Activated T-cell treated with anti-CD3 and anti-CD28 coated beads, Interleukin-2, amount 50 U/mL, for 4 hours (primary cell): ENCODE measurements at regions not wholly inside any gene's neighbourhood (a gene's known extent, or its start where the extent isn't known, plus 50 kb on each side); places are given as distances from the start of the nearest gene placed in this dataset.
"Not testable (repeated sequence)": the region's sequence is repeated elsewhere in the genome, so short reads cannot be mapped to it uniquely, and the experiment has no call there.

Experiments used
- ATAC-seq, 2 donors: fragments of 200-7000 bp; cut with Tn5 transposase; one replicate each; pipeline ENCODE4 v1.10.0; 2021
- DNase-seq: peaks from one replicate; pipeline ENCODE4 v3.0.0-alpha.2; 2020
- H3K27me3 Mint-ChIP-seq: one replicate; pipeline ENCODE4 v1.8.0; 2021; ENCODE audit warnings: low read depth, mixed read lengths
- H3K36me3 Mint-ChIP-seq: one replicate; pipeline ENCODE4 v1.8.0; 2022; ENCODE audit warnings: mixed read lengths; ENCODE audit not compliant: insufficient read depth
- H3K4me1 Mint-ChIP-seq: one replicate; pipeline ENCODE4 v1.8.0; 2021; ENCODE audit warnings: low read depth, mixed read lengths
- H3K4me3 Mint-ChIP-seq: one replicate; pipeline ENCODE4 v1.8.0; 2021; ENCODE audit warnings: mild to moderate bottlenecking, moderate library complexity, mixed read lengths
- H3K9me3 Mint-ChIP-seq: one replicate; pipeline ENCODE4 v1.8.0; 2021; ENCODE audit warnings: mixed read lengths

- Mint-ChIP-seq H3K4me1 (peaks cover 7% of the 10 kb centered on the region), H3K27me3 (peaks cover 7% of the 10 kb centered on the region), H3K4me3 (peak overlapping the region; percentile 75)
These were observed 134.2 kb downstream of the USP22 start for GRCh38 chr17:20908313-20909267.

GRCh38 chr17:20914658-20915057 is 128.2 kb downstream of the USP22 start:
- no peak for DNase-seq
- Mint-ChIP-seq H3K36me3 (no peaks in the 10 kb centered on the region), H3K4me1 (peaks cover 7% of the 10 kb centered on the region), H3K4me3 (no peak overlapping the region), H3K27me3 (peaks cover 12% of the 10 kb centered on the region), H3K9me3 (no peaks in the 10 kb centered on the region)
- ATAC-seq: no peak

More at GRCh38 chr17:20908313-20909267, 134.2 kb downstream of the USP22 start:
- peak; percentile 100 for ATAC-seq
- peak; percentile 71 for DNase-seq
- Mint-ChIP-seq H3K9me3 (no peaks in the 10 kb centered on the region), H3K36me3 (no peaks in the 10 kb centered on the region)

- no peaks in the 10 kb centered on the region for H3K9me3 Mint-ChIP-seq
- H3K4me3 Mint-ChIP-seq: no peak overlapping the region
- DNase-seq: no peak
These were observed 126.4 kb downstream of the USP22 start for GRCh38 chr17:20916383-20916782.

DNA sequence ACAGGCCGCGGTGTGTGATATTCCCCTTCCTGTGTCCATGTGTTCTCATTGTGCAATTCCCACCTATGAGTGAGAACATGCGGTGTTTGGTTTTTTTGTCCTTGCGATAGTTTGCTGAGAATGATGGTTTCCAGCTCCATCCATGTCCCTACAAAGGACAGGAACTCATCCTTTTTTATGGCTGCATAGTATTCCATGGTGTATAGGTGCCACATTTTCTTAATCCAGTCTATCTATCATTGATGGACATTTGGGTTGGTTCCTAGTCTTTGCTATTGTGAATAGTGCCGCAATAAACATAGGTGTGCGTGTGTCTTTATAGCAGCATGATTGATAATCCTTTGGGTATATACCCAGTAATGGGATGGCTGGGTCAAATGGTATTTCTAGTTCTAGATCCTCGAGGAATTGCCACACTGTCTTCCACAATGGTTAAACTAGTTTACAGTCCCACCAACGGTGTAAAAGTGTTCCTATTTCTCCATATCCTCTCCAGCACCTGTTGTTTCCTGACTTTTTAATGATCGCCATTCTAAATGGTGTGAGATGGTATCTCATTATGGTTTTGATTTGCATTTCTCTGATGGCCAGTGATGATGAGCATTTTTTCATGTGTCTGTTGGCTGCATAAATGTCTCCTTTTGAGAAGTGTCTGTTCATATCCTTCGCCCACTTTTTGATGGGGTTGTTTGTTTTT is 125.1 kb downstream of the USP22 start:
- not testable (repeated sequence) for H3K4me1 Mint-ChIP-seq, ATAC-seq, DNase-seq, H3K4me3 Mint-ChIP-seq, H3K9me3 Mint-ChIP-seq, H3K36me3 Mint-ChIP-seq
- peaks cover 18% of the 10 kb centered on the region for H3K27me3 Mint-ChIP-seq

More at GRCh38 chr17:20916383-20916782, 126.4 kb downstream of the USP22 start:
- no peak for ATAC-seq
- Mint-ChIP-seq H3K27me3 (peaks cover 18% of the 10 kb centered on the region), H3K36me3 (no peaks in the 10 kb centered on the region), H3K4me1 (peaks cover 7% of the 10 kb centered on the region)

DNA sequence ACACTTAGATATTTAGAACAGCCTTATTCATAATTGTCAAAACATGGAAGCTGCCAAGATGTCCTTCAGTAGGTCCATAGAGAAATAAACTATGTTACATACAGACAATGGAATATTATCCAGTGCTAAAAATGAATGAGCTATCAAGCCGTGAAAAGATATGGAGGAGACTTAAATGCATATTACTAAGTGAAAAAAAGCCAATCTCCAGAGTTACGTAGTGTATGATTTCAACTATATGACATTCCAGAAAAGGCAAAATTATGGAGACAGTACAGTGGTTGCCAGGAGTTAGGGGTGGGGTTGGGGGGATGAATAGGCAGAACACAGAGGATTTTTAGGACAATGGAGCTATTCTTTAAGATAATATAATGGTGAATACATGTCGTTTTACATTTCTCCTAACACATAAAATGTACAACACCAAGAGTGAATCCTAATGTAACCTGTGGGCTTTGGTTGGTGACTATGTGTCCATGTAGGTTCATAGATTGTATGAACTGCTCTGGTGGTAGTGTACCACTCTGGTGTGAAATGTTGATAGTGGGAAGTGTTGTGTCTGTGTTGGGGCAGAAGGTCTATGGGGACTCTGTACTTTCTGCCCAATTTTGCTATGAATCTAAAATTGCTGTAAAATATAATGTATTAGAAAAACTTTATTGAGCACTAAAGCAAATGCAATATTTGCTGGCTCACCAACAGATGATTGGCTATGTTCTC is 122.6 kb downstream of the USP22 start:
- ATAC-seq (no peak), DNase-seq (no peak)
- H3K36me3 Mint-ChIP-seq: no peaks in the 10 kb centered on the region
- peaks cover 7% of the 10 kb centered on the region for H3K4me1 Mint-ChIP-seq
- H3K4me3 Mint-ChIP-seq: no peak overlapping the region
- peaks cover 26% of the 10 kb centered on the region for H3K27me3 Mint-ChIP-seq
- no peaks in the 10 kb centered on the region for H3K9me3 Mint-ChIP-seq

GRCh38 chr17:20920815-20921199 is 122.0 kb downstream of the USP22 start:
- no peaks in the 10 kb centered on the region for H3K9me3 Mint-ChIP-seq
- DNase-seq (no peak), ATAC-seq (no peak)
- H3K4me3 Mint-ChIP-seq: no peak overlapping the region
- H3K36me3 Mint-ChIP-seq: no peaks in the 10 kb centered on the region
- peaks cover 26% of the 10 kb centered on the region for H3K27me3 Mint-ChIP-seq
- H3K4me1 Mint-ChIP-seq: peaks cover 7% of the 10 kb centered on the region

- DNase-seq (no peak), ATAC-seq (no peak)
- no peaks in the 10 kb centered on the region for H3K36me3 Mint-ChIP-seq
- no peak overlapping the region for H3K4me3 Mint-ChIP-seq
- peaks cover 26% of the 10 kb centered on the region for H3K27me3 Mint-ChIP-seq
- H3K9me3 Mint-ChIP-seq: no peaks in the 10 kb centered on the region
- no peaks in the 10 kb centered on the region for H3K4me1 Mint-ChIP-seq
These were observed 120.6 kb downstream of the USP22 start for GRCh38 chr17:20922128-20922670.

DNA sequence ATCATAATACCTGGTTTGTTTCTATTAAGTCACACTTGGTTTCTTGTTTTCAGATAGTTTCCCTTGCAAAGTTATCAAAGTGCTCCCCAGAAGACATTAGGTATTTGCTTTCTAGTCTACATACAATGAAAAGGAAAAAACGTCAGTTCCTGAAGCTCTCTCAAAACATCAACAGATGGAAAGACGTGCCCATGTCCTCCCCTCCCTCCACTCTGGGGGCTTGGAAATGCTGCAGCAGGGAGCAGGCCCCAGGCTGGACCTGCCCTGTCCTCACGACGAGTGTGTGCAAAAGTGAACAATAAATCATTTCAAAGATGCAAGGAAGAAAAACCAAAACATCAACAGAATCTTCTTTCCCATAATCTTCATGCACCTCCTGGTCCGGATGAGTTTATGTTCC is 118.5 kb downstream of the USP22 start:
- no peaks in the 10 kb centered on the region for H3K4me1 Mint-ChIP-seq
- no peak overlapping the region for H3K4me3 Mint-ChIP-seq
- no peaks in the 10 kb centered on the region for H3K9me3 Mint-ChIP-seq
- DNase-seq (no peak), ATAC-seq (no peak)
- H3K27me3 Mint-ChIP-seq: peaks cover 13% of the 10 kb centered on the region
- no peaks in the 10 kb centered on the region for H3K36me3 Mint-ChIP-seq

DNA sequence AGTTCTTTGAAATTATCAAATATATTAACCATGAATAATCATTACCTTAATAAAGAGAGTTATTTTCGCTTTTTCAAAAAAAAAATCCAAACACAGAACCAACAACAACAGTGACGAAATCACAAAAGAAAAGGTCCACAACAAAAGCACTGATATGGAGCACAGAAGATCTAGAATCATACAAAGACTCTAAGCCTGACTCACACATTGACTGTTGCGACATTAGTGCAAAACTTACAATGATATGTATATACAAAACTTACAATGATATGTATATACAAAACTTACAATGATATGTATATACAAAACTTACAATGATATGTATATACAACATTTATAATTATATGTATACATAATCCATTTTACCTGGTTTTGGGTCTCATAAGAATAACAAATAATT is 117.7 kb downstream of the USP22 start:
- no peaks in the 10 kb centered on the region for H3K4me1 Mint-ChIP-seq
- no peak overlapping the region for H3K4me3 Mint-ChIP-seq
- H3K36me3 Mint-ChIP-seq: no peaks in the 10 kb centered on the region
- no peaks in the 10 kb centered on the region for H3K9me3 Mint-ChIP-seq
- DNase-seq (no peak), ATAC-seq (no peak)
- H3K27me3 Mint-ChIP-seq: peaks cover 11% of the 10 kb centered on the region

DNA sequence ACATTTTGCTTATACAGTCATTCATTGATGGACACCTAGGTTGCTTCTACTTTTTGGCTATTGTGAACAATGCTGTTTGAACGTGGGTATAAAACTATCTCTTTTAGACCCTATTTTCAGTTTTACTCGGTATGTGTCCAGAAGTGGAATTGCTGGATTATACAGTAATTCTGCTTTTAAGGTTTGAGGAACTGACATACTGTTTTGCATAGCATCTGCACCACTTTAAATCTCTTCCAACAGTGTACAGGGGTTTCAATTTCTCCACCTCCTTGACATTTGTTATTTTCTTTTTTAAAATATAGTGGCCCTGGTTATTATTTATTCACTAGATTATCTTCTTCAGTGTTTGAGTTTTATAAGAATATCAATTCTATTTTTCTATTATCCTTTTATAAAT is 116.9 kb downstream of the USP22 start:
- Mint-ChIP-seq H3K4me1 (no peaks in the 10 kb centered on the region), H3K27me3 (peaks cover 7% of the 10 kb centered on the region), H3K4me3 (no peak overlapping the region), H3K36me3 (no peaks in the 10 kb centered on the region), H3K9me3 (no peaks in the 10 kb centered on the region)
- DNase-seq: no peak
- no peak for ATAC-seq

- Mint-ChIP-seq H3K27me3 (peaks cover 7% of the 10 kb centered on the region), H3K9me3 (no peaks in the 10 kb centered on the region), H3K36me3 (no peaks in the 10 kb centered on the region), H3K4me1 (no peaks in the 10 kb centered on the region), H3K4me3 (no peak overlapping the region)
- no peak for ATAC-seq
- no peak for DNase-seq
These were observed 116.3 kb downstream of the USP22 start for GRCh38 chr17:20926532-20926931.

DNA sequence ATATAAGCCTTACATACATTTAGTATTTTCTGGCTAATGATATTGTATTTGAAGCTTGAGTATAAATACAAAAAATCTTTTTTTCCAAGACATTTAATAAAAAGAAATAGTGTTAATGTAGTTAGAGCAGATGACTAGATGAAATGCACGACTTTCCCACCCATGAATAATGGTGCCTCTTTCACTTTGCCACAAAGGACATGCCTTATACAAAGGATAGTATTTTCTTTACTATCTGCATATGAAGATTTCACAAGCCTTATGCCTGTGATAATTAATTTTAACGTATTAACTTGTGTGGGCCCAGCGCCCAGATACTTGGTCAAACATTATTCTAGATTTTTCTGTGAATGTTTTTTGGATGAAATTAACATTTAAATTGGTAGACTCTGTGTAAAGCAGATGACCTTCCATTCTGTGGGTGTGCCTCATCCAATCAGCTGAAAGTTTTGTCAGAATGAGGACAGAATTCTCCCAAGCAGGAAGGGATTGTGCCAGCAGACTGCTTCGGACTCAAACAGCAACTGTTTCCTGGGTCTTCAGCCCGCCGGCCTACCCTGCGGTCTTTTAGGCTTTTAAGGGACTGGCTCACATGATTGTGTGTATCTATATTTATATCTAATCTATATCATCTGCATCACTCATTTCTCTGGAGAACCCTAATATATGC is 115.4 kb downstream of the USP22 start:
- H3K4me1 Mint-ChIP-seq: no peaks in the 10 kb centered on the region
- no peaks in the 10 kb centered on the region for H3K9me3 Mint-ChIP-seq
- H3K27me3 Mint-ChIP-seq: peaks cover 7% of the 10 kb centered on the region
- no peak overlapping the region for H3K4me3 Mint-ChIP-seq
- no peak for ATAC-seq
- no peaks in the 10 kb centered on the region for H3K36me3 Mint-ChIP-seq
- DNase-seq: no peak

GRCh38 chr17:20929334-20929733 is 113.5 kb downstream of the USP22 start:
- Mint-ChIP-seq H3K4me3 (no peak overlapping the region), H3K36me3 (no peaks in the 10 kb centered on the region), H3K4me1 (no peaks in the 10 kb centered on the region), H3K9me3 (no peaks in the 10 kb centered on the region), H3K27me3 (peaks cover 3% of the 10 kb centered on the region)
- no peak for DNase-seq
- no peak for ATAC-seq
